ENCODE measurements at regions not wholly inside any gene's neighbourhood (a gene's known extent, or its start where the extent isn't known, plus 50 kb on each side); places are given as distances from the start of the nearest gene placed in this dataset.

GRCh38 chr10:47182934-47183703, 116.9 kb upstream of the GDF10 start:
- H3K4me3 ChIP-seq, result no peak overlapping the region
- H3K4me1 ChIP-seq, result no peaks in the 10 kb centered on the region
- intact Hi-C loops (cut with micrococcal nuclease), result no loop called here
- H3K27ac ChIP-seq (replicated peaks), result no peak overlapping the region
- no peak for DNase-seq
- H3K9me3 ChIP-seq (replicated peaks), result no peaks in the 10 kb centered on the region
- no peak for TF ChIP-seq CTCF (IDR thresholded peaks at IDR 0.05; ENCODE audit: borderline replicate concordance)
- H3K36me3 ChIP-seq, result no peaks in the 10 kb centered on the region
- no peaks in the 10 kb centered on the region for H3K27me3 ChIP-seq (ENCODE audit: low read depth)

GRCh38 chr10:47183704-47184041, 116.3 kb upstream of the GDF10 start:
- H3K4me3 ChIP-seq, result no peak overlapping the region
- intact Hi-C loops (cut with micrococcal nuclease), result no loop called here
- no peaks in the 10 kb centered on the region for H3K4me1 ChIP-seq
- no peak for TF ChIP-seq CTCF (IDR thresholded peaks at IDR 0.05; ENCODE audit: borderline replicate concordance)
- DNase-seq, result no peak
- no peaks in the 10 kb centered on the region for H3K27me3 ChIP-seq (ENCODE audit: low read depth)
- no peak overlapping the region for H3K27ac ChIP-seq (replicated peaks)
- no peaks in the 10 kb centered on the region for H3K36me3 ChIP-seq
- no peaks in the 10 kb centered on the region for H3K9me3 ChIP-seq (replicated peaks)

GRCh38 chr10:47184273-47184672, 115.7 kb upstream of the GDF10 start:
- Histone ChIP-seq H3K9me3 (replicated peaks) (no peaks in the 10 kb centered on the region), H3K4me1 (no peaks in the 10 kb centered on the region), H3K4me3 (no peak overlapping the region), H3K36me3 (no peaks in the 10 kb centered on the region), H3K27me3 (ENCODE audit: low read depth) (no peaks in the 10 kb centered on the region), H3K27ac (replicated peaks) (no peak overlapping the region)
- DNase-seq, result no peak
- intact Hi-C loops (cut with micrococcal nuclease), result no loop called here
- no peak for TF ChIP-seq CTCF (IDR thresholded peaks at IDR 0.05; ENCODE audit: borderline replicate concordance)

GRCh38 chr10:47184724-47185330, 115.2 kb upstream of the GDF10 start:
- H3K36me3 ChIP-seq, result no peaks in the 10 kb centered on the region
- no peak for DNase-seq
- no peak overlapping the region for H3K27ac ChIP-seq (replicated peaks)
- no peak overlapping the region for H3K4me3 ChIP-seq
- no peak for TF ChIP-seq CTCF (IDR thresholded peaks at IDR 0.05; ENCODE audit: borderline replicate concordance)
- no peaks in the 10 kb centered on the region for H3K4me1 ChIP-seq
- H3K27me3 ChIP-seq (ENCODE audit: low read depth), result no peaks in the 10 kb centered on the region
- no peaks in the 10 kb centered on the region for H3K9me3 ChIP-seq (replicated peaks)
- intact Hi-C loops (cut with micrococcal nuclease), result no loop called here

- Histone ChIP-seq H3K4me1 (no peaks in the 10 kb centered on the region), H3K27me3 (ENCODE audit: low read depth) (no peaks in the 10 kb centered on the region), H3K36me3 (no peaks in the 10 kb centered on the region), H3K4me3 (no peak overlapping the region), H3K9me3 (replicated peaks) (no peaks in the 10 kb centered on the region), H3K27ac (replicated peaks) (no peak overlapping the region)
- TF ChIP-seq CTCF (IDR thresholded peaks at IDR 0.05; ENCODE audit: borderline replicate concordance), result no peak
- intact Hi-C loops (cut with micrococcal nuclease), result no loop called here
- DNase-seq, result no peak
These were observed 113.1 kb upstream of the GDF10 start for GRCh38 chr10:47186941-47187340.

All from left ventricle myocardium inferior (tissue), 1 donor.